ENCODE measurements at regions not wholly inside any gene's neighbourhood (a gene's known extent, or its start where the extent isn't known, plus 50 kb on each side); places are given as distances from the start of the nearest gene placed in this dataset.

DNA sequence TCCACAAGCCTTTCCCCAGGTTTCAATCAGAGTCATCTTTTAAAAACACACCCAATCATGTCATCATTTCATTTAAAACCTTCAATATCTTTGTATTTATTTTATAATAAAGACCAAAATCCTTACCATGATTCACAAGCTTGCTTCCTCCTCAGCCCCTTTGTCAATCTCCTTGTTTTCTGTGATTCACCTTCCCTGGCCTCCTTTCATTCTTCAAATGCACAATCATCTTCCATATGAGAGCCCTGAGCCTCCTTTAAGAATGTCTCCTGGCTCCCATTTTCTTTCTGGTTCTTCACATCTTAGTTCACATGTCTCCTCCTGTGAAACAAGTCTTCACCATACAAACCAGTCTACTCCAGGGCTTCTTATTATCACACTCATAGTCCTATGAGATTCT lies 904.0 kb downstream of the SORCS3 start:
- CTCF ChIA-PET: no interaction called here
- no peaks in the 10 kb centered on the region for H3K4me1 Mint-ChIP-seq
- DNase-seq: no peak

DNA sequence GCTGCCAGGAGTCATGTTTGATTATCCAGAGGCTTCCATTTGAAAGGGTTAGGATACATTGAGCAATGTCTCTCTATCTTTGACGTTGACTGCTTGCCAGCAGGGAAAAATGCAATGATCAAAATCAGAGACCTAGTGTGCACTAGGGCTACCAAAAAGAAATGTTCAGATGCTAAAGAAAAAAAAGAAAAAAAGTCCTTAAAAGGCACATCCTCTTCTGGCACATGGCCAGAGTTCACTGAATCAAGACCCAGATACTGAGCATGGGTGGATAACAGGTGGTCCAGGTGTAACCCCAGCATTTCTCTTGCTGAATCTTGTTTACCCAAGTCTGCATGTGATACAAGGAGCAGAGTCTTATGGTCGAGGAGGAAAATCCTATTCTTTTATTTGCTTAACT lies 899.3 kb downstream of the SORCS3 start:
- H3K27ac Mint-ChIP-seq: no peak overlapping the region
- POLR2A ChIA-PET: no interaction called here
- DNase-seq: no peak
- no peaks in the 10 kb centered on the region for H3K4me1 Mint-ChIP-seq
- no peaks in the 10 kb centered on the region for H3K36me3 Mint-ChIP-seq (ENCODE audit: low read depth)
- no peaks in the 10 kb centered on the region for H3K27me3 Mint-ChIP-seq
- no peak overlapping the region for H3K4me3 Mint-ChIP-seq
- no peaks in the 10 kb centered on the region for H3K9me3 Mint-ChIP-seq
- CTCF ChIA-PET: no interaction called here

More for the DNA sequence above, 904.0 kb downstream of the SORCS3 start:
- H3K27ac Mint-ChIP-seq: no peak overlapping the region
- H3K9me3 Mint-ChIP-seq: peaks cover 4% of the 10 kb centered on the region
- H3K4me3 Mint-ChIP-seq: no peak overlapping the region
- H3K27me3 Mint-ChIP-seq: no peaks in the 10 kb centered on the region
- no peaks in the 10 kb centered on the region for H3K36me3 Mint-ChIP-seq (ENCODE audit: low read depth)
- POLR2A ChIA-PET: no interaction called here

DNA sequence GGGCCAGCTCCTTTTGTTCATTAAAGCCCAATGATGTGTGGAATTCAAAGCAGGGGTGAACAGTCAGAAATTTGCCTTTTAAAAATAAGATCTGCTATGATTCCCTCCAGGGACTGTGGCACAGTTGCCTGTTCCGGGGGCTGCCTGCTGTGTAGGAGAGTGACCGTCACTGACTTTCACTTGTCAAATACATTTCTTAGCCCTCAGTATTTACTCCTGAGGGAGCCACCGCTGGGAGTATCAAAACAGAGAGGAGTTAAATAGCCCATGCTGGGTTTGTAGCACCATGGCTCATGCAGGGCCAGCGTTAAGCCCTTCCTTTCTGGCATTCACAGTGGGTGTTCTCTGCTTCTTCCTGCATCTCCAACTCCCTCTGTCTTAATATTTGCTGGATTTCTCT lies 897.8 kb downstream of the SORCS3 start:
- POLR2A ChIA-PET: no interaction called here
- Mint-ChIP-seq H3K4me3 (no peak overlapping the region), H3K9me3 (peaks cover 3% of the 10 kb centered on the region), H3K4me1 (no peaks in the 10 kb centered on the region), H3K27me3 (no peaks in the 10 kb centered on the region), H3K36me3 (ENCODE audit: low read depth) (no peaks in the 10 kb centered on the region), H3K27ac (no peak overlapping the region)
- CTCF ChIA-PET: no interaction called here
- no peak for DNase-seq

DNA sequence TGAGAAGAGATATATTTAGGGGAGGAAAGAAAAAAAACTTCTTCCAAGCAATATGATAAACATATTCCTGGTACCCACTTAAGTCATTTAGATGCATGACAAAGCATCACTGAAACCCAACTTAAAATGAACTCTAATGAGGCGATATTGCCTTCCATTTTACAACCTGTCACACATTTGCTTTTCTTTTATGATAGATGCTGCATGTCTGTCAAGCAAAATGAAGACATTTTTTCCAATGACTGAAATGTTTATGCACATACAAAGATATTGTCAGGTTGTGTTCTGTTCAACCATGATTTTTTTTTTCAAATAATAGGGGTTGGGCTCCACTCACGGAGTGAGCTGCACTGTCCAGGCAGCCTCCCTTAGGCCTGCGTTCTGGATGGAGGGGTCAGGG lies 894.4 kb downstream of the SORCS3 start:
- no peak for DNase-seq
- POLR2A ChIA-PET: no interaction called here
- Mint-ChIP-seq H3K9me3 (peaks cover 3% of the 10 kb centered on the region), H3K27me3 (no peaks in the 10 kb centered on the region), H3K4me3 (no peak overlapping the region), H3K36me3 (ENCODE audit: low read depth) (no peaks in the 10 kb centered on the region), H3K4me1 (no peaks in the 10 kb centered on the region), H3K27ac (no peak overlapping the region)
- CTCF ChIA-PET: no interaction called here

DNA sequence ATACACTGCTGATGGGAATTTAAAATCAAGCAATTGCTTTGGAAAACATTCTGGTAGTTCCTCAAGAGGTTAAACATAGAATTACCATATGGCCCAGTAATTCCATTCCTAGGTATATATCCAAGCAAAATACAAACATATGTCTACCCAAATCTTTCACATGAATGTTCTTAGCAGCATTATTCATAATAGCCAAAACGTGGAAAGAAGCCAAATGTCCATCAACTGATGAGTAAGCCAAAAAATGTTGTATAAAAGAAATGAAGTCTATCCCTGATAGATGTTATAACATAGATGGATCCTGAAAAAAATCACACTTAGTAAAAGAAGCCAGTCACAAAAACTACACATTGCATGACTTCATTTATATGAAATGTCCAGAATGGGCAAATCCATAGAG lies 893.0 kb downstream of the SORCS3 start:
- Mint-ChIP-seq H3K4me1 (no peaks in the 10 kb centered on the region), H3K4me3 (no peak overlapping the region)

DNA sequence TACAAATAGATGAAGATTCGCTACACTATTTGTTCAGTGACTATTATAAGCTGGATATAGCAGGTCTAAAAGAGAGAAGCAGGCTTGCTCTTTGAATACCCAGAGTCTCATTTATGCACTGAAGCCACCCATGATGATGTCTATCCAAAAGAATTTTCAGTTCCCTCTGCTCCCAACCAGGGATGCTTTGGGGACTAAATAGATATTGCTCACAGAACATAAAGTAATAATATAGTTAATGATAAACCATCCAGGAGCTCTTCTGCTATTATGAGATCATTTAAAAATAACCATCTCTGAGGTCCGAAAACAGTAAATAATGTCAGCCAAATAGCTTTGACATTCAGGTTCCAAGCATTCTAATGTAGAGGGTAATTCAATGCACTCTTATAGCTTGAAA lies 875.4 kb downstream of the SORCS3 start:
- H3K27ac Mint-ChIP-seq: no peak overlapping the region
- ChIA-PET POLR2A (no interaction called here), CTCF (no interaction called here)
- no peaks in the 10 kb centered on the region for H3K36me3 Mint-ChIP-seq (ENCODE audit: low read depth)
- no peak overlapping the region for H3K4me3 Mint-ChIP-seq
- H3K27me3 Mint-ChIP-seq: no peaks in the 10 kb centered on the region
- H3K4me1 Mint-ChIP-seq: no peaks in the 10 kb centered on the region
- no peak for DNase-seq
- H3K9me3 Mint-ChIP-seq: no peaks in the 10 kb centered on the region

More for the DNA sequence above, 893.0 kb downstream of the SORCS3 start:
- Mint-ChIP-seq H3K27ac (no peak overlapping the region), H3K9me3 (peaks cover 3% of the 10 kb centered on the region), H3K27me3 (no peaks in the 10 kb centered on the region), H3K36me3 (ENCODE audit: low read depth) (no peaks in the 10 kb centered on the region)
- DNase-seq: no peak
- CTCF ChIA-PET: no interaction called here
- POLR2A ChIA-PET: no interaction called here

DNA sequence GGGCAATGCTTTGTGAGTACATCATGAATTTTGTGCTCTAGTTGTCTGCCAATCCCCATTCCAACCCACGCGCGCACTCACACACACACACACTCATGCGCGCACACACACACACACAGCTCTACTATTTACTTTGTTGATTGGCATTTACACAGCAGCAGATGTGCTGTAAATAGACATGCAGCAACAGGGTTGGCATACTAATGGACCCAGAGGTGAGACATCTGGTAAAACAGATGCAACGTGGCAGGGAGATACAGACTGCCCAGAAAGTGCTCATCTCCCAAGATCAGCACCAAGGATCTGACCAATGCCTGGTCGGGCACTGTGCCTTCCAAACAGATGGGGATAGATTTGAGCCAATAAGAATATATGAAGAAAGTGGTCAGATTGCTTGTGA lies 873.0 kb downstream of the SORCS3 start:
- no peak for DNase-seq
- no peaks in the 10 kb centered on the region for H3K4me1 Mint-ChIP-seq
- ChIA-PET POLR2A (no interaction called here), CTCF (no interaction called here)
- no peaks in the 10 kb centered on the region for H3K9me3 Mint-ChIP-seq
- H3K36me3 Mint-ChIP-seq (ENCODE audit: low read depth): no peaks in the 10 kb centered on the region
- H3K4me3 Mint-ChIP-seq: no peak overlapping the region
- H3K27ac Mint-ChIP-seq: no peak overlapping the region
- no peaks in the 10 kb centered on the region for H3K27me3 Mint-ChIP-seq

DNA sequence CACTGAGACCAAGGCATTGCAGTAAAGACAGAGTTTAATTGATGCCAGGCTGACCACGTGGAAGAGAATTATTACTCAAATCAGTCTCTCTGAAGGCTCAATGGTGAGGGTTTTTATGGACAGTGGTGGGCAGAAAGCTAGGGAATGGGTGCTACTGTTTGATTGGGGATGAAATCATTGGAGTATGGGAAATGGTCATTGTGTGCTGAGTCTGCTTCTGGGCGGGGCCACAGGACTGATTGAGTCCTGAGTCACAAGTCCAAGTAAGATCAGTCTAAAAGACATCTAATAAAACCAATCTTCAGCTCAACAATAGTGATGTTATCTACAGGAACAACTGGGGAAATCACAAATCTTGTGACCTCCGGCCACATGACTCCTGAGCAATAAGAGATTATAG lies 868.4 kb downstream of the SORCS3 start:
- no peaks in the 10 kb centered on the region for H3K4me1 Mint-ChIP-seq
- ChIA-PET POLR2A (no interaction called here), CTCF (no interaction called here)
- no peaks in the 10 kb centered on the region for H3K9me3 Mint-ChIP-seq
- no peak for DNase-seq
- no peak overlapping the region for H3K27ac Mint-ChIP-seq
- no peak overlapping the region for H3K4me3 Mint-ChIP-seq
- no peaks in the 10 kb centered on the region for H3K36me3 Mint-ChIP-seq (ENCODE audit: low read depth)
- H3K27me3 Mint-ChIP-seq: no peaks in the 10 kb centered on the region

DNA sequence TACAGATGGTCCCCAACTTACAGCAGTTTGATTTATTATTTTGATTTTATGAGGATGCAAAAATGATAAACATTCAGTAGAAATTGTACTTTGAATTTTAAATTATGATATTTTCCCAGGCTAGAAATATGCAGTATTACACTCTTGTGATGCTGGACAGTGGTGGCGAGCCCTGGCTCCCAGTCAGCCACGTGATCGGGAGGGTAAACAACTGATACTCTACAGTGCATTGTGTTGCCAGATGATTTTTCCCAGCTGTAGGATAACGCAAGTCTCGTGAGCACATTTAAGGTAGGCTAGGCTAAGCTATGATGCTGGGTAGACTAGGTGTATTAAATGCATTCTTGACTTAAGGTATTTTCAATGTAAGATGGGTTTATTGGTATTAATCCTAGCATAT lies 865.2 kb downstream of the SORCS3 start:
- Mint-ChIP-seq H3K9me3 (no peaks in the 10 kb centered on the region), H3K27me3 (no peaks in the 10 kb centered on the region), H3K27ac (no peak overlapping the region), H3K36me3 (ENCODE audit: low read depth) (no peaks in the 10 kb centered on the region), H3K4me3 (no peak overlapping the region), H3K4me1 (no peaks in the 10 kb centered on the region)
- no peak for DNase-seq
- ChIA-PET POLR2A (no interaction called here), CTCF (no interaction called here)

DNA sequence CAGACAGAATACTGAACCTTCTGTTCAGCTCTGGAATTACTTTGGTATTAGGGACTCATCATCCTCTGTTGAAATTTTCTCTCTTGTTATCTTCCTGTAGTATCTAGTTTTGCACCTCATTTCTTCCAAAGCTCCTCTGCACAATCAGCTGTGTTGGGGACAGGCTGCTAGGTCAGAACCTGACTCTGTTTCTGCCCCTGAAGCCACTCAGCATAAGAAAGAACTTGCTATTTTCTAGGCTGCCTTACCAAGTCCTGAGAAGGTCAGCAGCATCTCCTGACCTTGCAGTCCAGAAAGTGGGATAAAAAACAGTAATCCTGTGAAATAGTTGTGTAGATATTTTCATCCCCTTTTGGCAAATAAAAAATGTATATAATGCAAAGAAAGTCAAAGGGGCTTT lies 862.6 kb downstream of the SORCS3 start:
- Mint-ChIP-seq H3K4me1 (no peaks in the 10 kb centered on the region), H3K36me3 (ENCODE audit: low read depth) (no peaks in the 10 kb centered on the region), H3K27ac (no peak overlapping the region), H3K9me3 (no peaks in the 10 kb centered on the region), H3K27me3 (no peaks in the 10 kb centered on the region), H3K4me3 (no peak overlapping the region)
- no peak for DNase-seq
- ChIA-PET POLR2A (no interaction called here), CTCF (no interaction called here)

DNA sequence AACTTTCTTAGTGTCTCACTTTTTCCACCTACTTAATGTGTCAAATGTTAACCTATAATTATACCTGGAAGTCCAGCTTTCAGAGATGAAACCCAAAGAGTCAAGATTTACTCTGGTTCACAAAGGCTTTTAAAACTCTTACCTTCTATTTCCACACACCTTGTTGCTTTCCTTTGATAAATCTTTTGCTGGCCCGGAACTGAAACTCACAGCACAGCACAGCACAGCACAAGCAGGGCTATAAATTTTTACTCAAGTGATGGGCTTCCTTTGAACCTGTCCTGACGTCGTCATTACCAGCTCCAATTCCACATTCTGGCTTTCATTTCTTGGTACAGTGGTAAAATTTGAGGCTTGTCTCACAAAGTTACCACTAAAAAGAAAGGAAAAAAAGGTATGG lies 861.0 kb downstream of the SORCS3 start:
- Mint-ChIP-seq H3K9me3 (no peaks in the 10 kb centered on the region), H3K4me1 (no peaks in the 10 kb centered on the region), H3K27me3 (no peaks in the 10 kb centered on the region), H3K4me3 (no peak overlapping the region), H3K27ac (no peak overlapping the region), H3K36me3 (ENCODE audit: low read depth) (no peaks in the 10 kb centered on the region)
- CTCF ChIA-PET: no interaction called here
- POLR2A ChIA-PET: no interaction called here
- DNase-seq: no peak

DNA sequence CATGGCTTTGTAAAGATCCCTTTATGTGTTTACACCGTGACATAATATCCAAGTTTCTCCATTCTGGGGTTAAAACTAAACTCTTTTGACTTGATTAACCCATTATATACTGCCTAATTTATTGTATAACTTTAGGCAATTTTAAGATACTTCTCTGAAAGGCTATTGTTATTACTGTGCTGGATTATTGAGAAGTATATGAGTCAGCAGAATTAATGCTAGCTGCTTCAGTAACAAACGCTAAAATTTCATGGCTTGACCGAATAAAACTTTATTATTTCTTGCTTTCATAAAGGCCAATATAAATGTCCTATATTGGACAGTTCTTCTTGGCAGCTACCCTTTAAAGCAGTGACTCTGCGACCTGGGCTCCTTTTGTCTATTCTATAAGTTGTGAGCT lies 853.9 kb downstream of the SORCS3 start:
- POLR2A ChIA-PET: no interaction called here
- H3K4me1 Mint-ChIP-seq: no peaks in the 10 kb centered on the region
- CTCF ChIA-PET: no interaction called here
- no peaks in the 10 kb centered on the region for H3K36me3 Mint-ChIP-seq (ENCODE audit: low read depth)
- peaks cover 2% of the 10 kb centered on the region for H3K9me3 Mint-ChIP-seq
- no peaks in the 10 kb centered on the region for H3K27me3 Mint-ChIP-seq
- H3K27ac Mint-ChIP-seq: no peak overlapping the region
- no peak for DNase-seq
- H3K4me3 Mint-ChIP-seq: no peak overlapping the region

DNA sequence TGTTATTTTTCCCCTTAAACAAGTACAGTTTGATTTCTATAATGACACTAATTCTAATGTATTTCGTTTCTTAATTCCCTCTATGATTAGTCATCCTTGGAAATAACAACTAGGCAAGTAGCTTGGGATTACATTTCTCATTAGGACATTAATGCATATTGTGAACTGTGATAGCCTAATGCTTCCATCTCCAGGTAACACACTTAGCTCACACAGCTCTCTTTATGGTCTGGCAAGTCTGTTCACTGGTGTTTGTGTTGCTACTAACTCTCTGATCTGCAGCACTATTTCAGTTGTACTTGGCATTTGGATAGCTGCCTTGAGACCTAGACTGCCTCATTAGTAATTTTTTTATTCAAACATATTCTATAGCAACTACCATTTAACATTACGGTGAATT lies 853.2 kb downstream of the SORCS3 start:
- Mint-ChIP-seq H3K4me1 (no peaks in the 10 kb centered on the region), H3K27ac (no peak overlapping the region), H3K27me3 (no peaks in the 10 kb centered on the region), H3K4me3 (no peak overlapping the region), H3K9me3 (peaks cover 2% of the 10 kb centered on the region), H3K36me3 (ENCODE audit: low read depth) (no peaks in the 10 kb centered on the region)
- no peak for DNase-seq
- POLR2A ChIA-PET: no interaction called here
- CTCF ChIA-PET: no interaction called here

DNA sequence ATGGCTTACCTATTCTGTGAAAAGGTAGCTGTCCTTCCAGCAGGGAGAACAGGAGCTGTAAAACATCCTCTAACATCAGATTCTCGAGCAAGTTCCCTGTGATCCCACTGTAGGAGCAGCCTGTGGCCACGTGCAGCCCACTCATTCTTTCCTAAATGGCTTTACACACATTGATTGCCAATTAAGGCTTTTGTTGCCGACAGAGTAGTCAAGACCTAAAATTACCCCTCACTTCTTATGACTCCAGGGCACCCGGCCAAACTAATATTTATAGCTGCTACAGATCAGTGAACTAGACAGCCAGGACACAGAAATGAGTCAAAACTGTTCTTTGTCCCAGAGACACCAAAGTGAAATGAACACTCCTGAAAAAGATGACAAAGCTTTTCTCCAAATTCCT lies 832.1 kb downstream of the SORCS3 start:
- CTCF ChIA-PET: no interaction called here
- Mint-ChIP-seq H3K27me3 (no peaks in the 10 kb centered on the region), H3K4me3 (no peak overlapping the region), H3K4me1 (no peaks in the 10 kb centered on the region), H3K9me3 (peaks cover 2% of the 10 kb centered on the region), H3K36me3 (ENCODE audit: low read depth) (no peaks in the 10 kb centered on the region), H3K27ac (no peak overlapping the region)
- POLR2A ChIA-PET: no interaction called here
- DNase-seq: no peak

DNA sequence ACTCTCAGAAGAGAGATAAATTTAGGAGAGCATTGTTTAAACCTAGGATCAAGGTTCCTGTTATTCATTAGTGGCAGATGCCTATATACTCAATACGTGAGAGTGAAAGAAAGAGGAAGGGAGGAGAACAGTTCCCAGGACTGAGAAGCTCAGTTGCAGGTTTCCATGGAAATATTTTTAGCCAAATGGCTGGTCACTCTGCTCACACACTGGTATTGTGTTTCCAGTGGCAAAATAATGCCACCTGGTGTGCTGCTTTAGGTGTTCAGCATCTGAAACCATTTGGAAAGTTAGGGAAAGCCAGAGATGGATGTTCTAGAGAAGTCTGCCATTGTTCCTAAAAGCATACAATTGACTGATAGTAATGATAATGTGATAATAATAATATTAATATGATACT lies 827.7 kb downstream of the SORCS3 start:
- POLR2A ChIA-PET: no interaction called here
- CTCF ChIA-PET: no interaction called here
- no peaks in the 10 kb centered on the region for H3K27me3 Mint-ChIP-seq
- no peak overlapping the region for H3K27ac Mint-ChIP-seq
- no peak for DNase-seq
- H3K9me3 Mint-ChIP-seq: no peaks in the 10 kb centered on the region
- no peaks in the 10 kb centered on the region for H3K36me3 Mint-ChIP-seq (ENCODE audit: low read depth)
- no peaks in the 10 kb centered on the region for H3K4me1 Mint-ChIP-seq
- H3K4me3 Mint-ChIP-seq: no peak overlapping the region

Measured in activated CD4-positive, alpha-beta T cell treated with anti-CD3 and anti-CD28 coated beads, Interleukin-2, amount 10 ng/mL, durations not matched to agents 7 days and 5 days (primary cell).